GM21786 (cell line): ENCODE measurements at regions not wholly inside any gene's neighbourhood (a gene's known extent, or its start where the extent isn't known, plus 50 kb on each side); places are given as distances from the start of the nearest gene placed in this dataset.

Source experiments
- ATAC-seq: cut with Tn5 transposase; IDR thresholded peaks from one replicate; pipeline ENCODE4 v1.9.1; 2021; ENCODE audit not compliant: unreplicated experiment

- no peak for ATAC-seq
These were observed 112.8 kb downstream of the SAMD5 start for GRCh38 chr6:147621263-147621662.

- ATAC-seq = no peak
These were observed 113.5 kb downstream of the SAMD5 start for GRCh38 chr6:147621961-147622360.

GRCh38 chr6:147624946-147625515 lies 116.5 kb downstream of the SAMD5 start:
- ATAC-seq = no peak

- no peak for ATAC-seq
These were observed 117.5 kb downstream of the SAMD5 start for GRCh38 chr6:147625946-147626345.

- no peak for ATAC-seq
These were observed 118.9 kb downstream of the SAMD5 start for GRCh38 chr6:147627411-147627810.

- no peak for ATAC-seq
These were observed 124.7 kb downstream of the SAMD5 start for GRCh38 chr6:147633191-147633590.

GRCh38 chr6:147637620-147638195 lies 129.2 kb downstream of the SAMD5 start:
- ATAC-seq = no peak

- ATAC-seq = no peak
These were observed 130.8 kb downstream of the SAMD5 start for GRCh38 chr6:147639279-147639678.

GRCh38 chr6:147640606-147641005 lies 132.1 kb downstream of the SAMD5 start:
- ATAC-seq = no peak

- no peak for ATAC-seq
These were observed 133.0 kb downstream of the SAMD5 start for GRCh38 chr6:147641511-147641910.

- no peak for ATAC-seq
These were observed 134.0 kb downstream of the SAMD5 start for GRCh38 chr6:147642458-147642857.

- no peak for ATAC-seq
These were observed 135.1 kb downstream of the SAMD5 start for GRCh38 chr6:147643341-147644200.

GRCh38 chr6:147648916-147649315 lies 140.4 kb downstream of the SAMD5 start:
- ATAC-seq = no peak

GRCh38 chr6:147651249-147652063 lies 143.0 kb downstream of the SAMD5 start:
- ATAC-seq = no peak

GRCh38 chr6:147653631-147654030 lies 145.1 kb downstream of the SAMD5 start:
- ATAC-seq = no peak

GRCh38 chr6:147654103-147654845 lies 145.8 kb downstream of the SAMD5 start:
- no peak for ATAC-seq

- no peak for ATAC-seq
These were observed 152.1 kb downstream of the SAMD5 start for GRCh38 chr6:147660334-147661311.

GRCh38 chr6:147662646-147663045 lies 154.2 kb downstream of the SAMD5 start:
- ATAC-seq = no peak

GRCh38 chr6:147664092-147664491 lies 155.6 kb downstream of the SAMD5 start:
- no peak for ATAC-seq
